Ectodermal cell (in vitro differentiated cells): ENCODE measurements at regions not wholly inside any gene's neighbourhood (a gene's known extent, or its start where the extent isn't known, plus 50 kb on each side); places are given as distances from the start of the nearest gene placed in this dataset.
A peak's percentile ranks its signal among the peaks of the same experiment; 100 is the strongest.
"Not testable (repeated sequence)": the region's sequence is repeated elsewhere in the genome, so short reads cannot be mapped to it uniquely, and the experiment has no call there.

Source experiments
- H3K27ac ChIP-seq: 2 replicates; pipeline ENCODE4 v1.7.0; 2013; ENCODE audit warnings: mild to moderate bottlenecking, low read depth, low read length; ENCODE audit not compliant: insufficient read depth, poor library complexity, severe bottlenecking
- H3K27me3 ChIP-seq: 2 replicates; pipeline ENCODE4 v1.7.0; 2013; ENCODE audit warnings: mild to moderate bottlenecking, low read length; ENCODE audit not compliant: insufficient read depth, control insufficient read depth, poor library complexity, severe bottlenecking
- H3K36me3 ChIP-seq: one replicate; pipeline ENCODE4 v1.7.0; 2013; ENCODE audit warnings: low read length; ENCODE audit not compliant: control insufficient read depth, insufficient read depth
- H3K4me1 ChIP-seq: one replicate; pipeline ENCODE4 v1.7.0; 2013; ENCODE audit warnings: low read length; ENCODE audit not compliant: control insufficient read depth, insufficient read depth
- H3K4me3 ChIP-seq: 2 replicates; pipeline ENCODE4 v1.7.0; 2013; ENCODE audit warnings: low read depth, low read length, control low read depth; ENCODE audit not compliant: insufficient read depth
- H3K9me3 ChIP-seq: 2 replicates; pipeline ENCODE4 v1.7.0; 2013; ENCODE audit warnings: mild to moderate bottlenecking, low read length, moderate library complexity; ENCODE audit not compliant: control insufficient read depth
- WGBS, 2 experiments: methylation state at CpG; one replicate each; pipeline ENCODE4 v1.1.7; 2013; ENCODE audit warnings: missing lambda C conversion rate in 2 of 2; 5-methylcytosine and 5-hydroxymethylcytosine counted together

GRCh38 chr16:85230764-85231383, 118.6 kb upstream of the CIBAR2 start:
- WGBS, 2 experiments = 92 to 94% methylated on average over 6 of the region's 6 CpGs
- H3K9me3 ChIP-seq, H3K27ac ChIP-seq, H3K4me3 ChIP-seq, H3K36me3 ChIP-seq, H3K27me3 ChIP-seq: not testable (repeated sequence)
- H3K4me1 ChIP-seq = peaks cover 34% of the 10 kb centered on the region

DNA sequence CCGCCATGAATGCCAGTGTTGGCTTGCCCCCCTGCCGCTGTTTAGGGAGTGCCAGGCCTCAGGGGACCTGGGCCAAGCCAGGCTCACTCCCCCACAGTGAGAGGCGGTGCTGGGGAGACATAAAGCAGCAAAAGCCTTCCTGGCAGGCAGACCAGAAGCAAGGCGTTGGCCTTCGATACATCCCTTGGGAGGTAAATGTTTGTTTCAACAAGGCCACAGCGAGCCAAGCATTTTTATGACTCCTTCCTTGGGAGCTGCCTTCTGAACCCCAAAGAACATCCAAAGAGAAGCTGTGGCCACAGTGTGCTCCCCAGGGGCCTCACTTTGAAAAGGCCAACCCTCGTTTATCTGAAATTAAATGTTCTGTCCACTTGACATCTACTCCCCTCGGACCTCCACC, 119.7 kb upstream of the CIBAR2 start:
- H3K36me3 ChIP-seq = no peaks in the 10 kb centered on the region
- peaks cover 34% of the 10 kb centered on the region for H3K4me1 ChIP-seq
- no peak overlapping the region for H3K27ac ChIP-seq
- H3K9me3 ChIP-seq = no peaks in the 10 kb centered on the region
- H3K4me3 ChIP-seq = no peak overlapping the region
- H3K27me3 ChIP-seq = peaks cover 8% of the 10 kb centered on the region
- WGBS, 2 experiments = 88 to 91% methylated on average over 7 to 8 of the region's 8 CpGs

DNA sequence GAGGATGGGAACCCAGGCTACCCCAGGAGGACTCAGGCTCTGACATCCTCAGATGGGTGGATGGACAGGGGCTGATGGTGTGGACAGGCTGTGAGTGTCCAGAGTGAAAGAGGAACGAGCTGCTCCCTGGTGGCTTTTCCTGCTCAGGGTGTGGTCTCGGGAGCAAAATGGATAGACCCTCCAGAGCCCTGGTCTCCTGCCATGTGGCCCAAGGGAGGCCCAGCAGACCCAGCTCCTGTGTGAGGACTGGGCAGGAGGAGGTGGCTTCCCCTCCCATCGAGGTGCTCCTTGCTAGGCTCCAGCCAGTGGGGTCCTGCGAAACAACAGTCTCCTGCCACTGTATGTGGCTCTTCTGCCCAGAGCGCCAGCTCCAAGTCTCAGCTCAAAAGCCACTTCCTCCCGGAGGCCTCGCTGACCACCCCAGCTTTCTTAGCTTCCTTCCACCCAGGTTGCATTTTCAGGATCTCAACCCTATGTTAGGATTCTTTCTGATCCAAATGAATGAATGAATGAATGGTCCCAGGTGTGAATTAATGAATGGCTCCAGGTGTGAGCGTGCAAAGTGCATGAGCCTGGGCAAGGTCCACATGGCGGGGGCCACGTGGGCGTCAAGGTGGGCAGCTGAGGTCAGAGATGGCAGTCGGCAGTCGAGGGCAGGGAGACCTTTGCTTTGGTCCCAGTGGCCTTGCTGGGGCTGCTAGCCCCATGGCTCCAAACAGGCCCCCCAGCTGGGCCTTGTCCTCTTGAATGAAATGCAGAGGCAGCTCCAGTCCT, 120.3 kb upstream of the CIBAR2 start:
- H3K4me1 ChIP-seq = peaks cover 28% of the 10 kb centered on the region
- no peaks in the 10 kb centered on the region for H3K9me3 ChIP-seq
- peaks cover 8% of the 10 kb centered on the region for H3K27me3 ChIP-seq
- H3K36me3 ChIP-seq = no peaks in the 10 kb centered on the region
- 92 to 94% methylated on average over 13 of the region's 13 CpGs for WGBS, 2 experiments
- H3K27ac ChIP-seq = no peak overlapping the region
- no peak overlapping the region for H3K4me3 ChIP-seq

- no peaks in the 10 kb centered on the region for H3K9me3 ChIP-seq
- no peak overlapping the region for H3K4me3 ChIP-seq
- peaks cover 9% of the 10 kb centered on the region for H3K27me3 ChIP-seq
- no peaks in the 10 kb centered on the region for H3K36me3 ChIP-seq
- H3K27ac ChIP-seq = no peak overlapping the region
- 92 to 95% methylated on average over 6 of the region's 6 CpGs for WGBS, 2 experiments
- H3K4me1 ChIP-seq = peaks cover 24% of the 10 kb centered on the region
Observed at GRCh38 chr16:85233516-85233915, 121.2 kb upstream of the CIBAR2 start.

DNA sequence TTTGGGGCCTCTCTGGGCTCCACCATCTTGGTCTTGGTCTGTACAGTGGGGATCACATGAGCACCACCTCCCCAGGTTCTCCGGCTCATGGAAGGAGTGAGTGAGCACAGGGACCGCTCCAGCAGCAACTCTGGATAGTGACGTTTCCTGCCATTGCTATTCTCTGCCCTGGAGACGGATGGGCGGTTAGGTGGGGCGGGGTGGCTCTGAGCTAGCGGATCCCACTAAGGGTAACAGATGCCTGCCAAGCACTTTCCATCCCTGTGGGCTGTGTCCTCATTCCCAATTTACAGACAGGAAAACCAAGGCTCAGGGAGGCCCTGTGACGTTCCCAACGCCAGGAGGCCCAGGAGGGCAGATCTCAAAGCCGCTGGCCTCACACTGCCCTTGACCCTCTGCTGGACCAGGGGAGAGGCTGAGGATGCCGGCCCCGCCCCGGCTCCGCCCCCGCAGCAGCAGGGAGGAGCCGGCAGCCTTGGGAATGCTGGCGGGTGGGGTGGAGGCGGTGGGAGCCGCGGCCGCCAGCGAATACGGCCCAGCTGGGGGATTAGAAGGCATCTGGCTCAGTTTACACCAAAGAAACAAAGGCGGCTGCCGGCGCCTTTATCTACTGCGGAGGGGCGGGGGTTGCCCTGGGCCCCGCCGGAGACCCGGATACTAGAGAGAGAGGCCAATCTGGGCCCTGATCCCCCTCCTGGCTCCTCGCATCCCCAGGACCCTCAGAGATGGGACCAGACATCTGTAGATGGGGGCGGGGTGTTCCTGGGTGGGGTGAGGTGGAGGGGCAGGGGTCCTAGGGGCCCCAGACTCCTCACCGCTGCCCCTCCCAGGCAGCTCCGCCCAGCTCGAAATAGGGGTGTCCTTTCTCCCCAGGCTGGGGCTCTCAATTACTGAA, 122.3 kb upstream of the CIBAR2 start:
- WGBS, 2 experiments = 12% methylated on average over 36 of the region's 36 CpGs
- Histone ChIP-seq H3K27ac (peak overlapping the region; percentile 95), H3K27me3 (peaks cover 10% of the 10 kb centered on the region), H3K9me3 (no peaks in the 10 kb centered on the region), H3K36me3 (no peaks in the 10 kb centered on the region), H3K4me1 (peaks cover 24% of the 10 kb centered on the region), H3K4me3 (peak overlapping the region; percentile 47)

- Histone ChIP-seq H3K36me3 (no peaks in the 10 kb centered on the region), H3K4me3 (peak overlapping the region; percentile 47), H3K4me1 (peaks cover 16% of the 10 kb centered on the region), H3K27ac (peak overlapping the region; percentile 95), H3K9me3 (no peaks in the 10 kb centered on the region), H3K27me3 (peaks cover 10% of the 10 kb centered on the region)
- WGBS, 2 experiments = 27 to 28% methylated on average over 20 of the region's 20 CpGs
Observed at GRCh38 chr16:85235991-85236817, 123.9 kb upstream of the CIBAR2 start.

GRCh38 chr16:85236818-85237150, 124.5 kb upstream of the CIBAR2 start:
- H3K36me3 ChIP-seq = no peaks in the 10 kb centered on the region
- H3K27me3 ChIP-seq = peaks cover 8% of the 10 kb centered on the region
- H3K9me3 ChIP-seq = no peaks in the 10 kb centered on the region
- peaks cover 16% of the 10 kb centered on the region for H3K4me1 ChIP-seq
- no peak overlapping the region for H3K27ac ChIP-seq
- WGBS, 2 experiments = 93 to 94% methylated on average over 5 of the region's 5 CpGs
- H3K4me3 ChIP-seq = no peak overlapping the region

DNA sequence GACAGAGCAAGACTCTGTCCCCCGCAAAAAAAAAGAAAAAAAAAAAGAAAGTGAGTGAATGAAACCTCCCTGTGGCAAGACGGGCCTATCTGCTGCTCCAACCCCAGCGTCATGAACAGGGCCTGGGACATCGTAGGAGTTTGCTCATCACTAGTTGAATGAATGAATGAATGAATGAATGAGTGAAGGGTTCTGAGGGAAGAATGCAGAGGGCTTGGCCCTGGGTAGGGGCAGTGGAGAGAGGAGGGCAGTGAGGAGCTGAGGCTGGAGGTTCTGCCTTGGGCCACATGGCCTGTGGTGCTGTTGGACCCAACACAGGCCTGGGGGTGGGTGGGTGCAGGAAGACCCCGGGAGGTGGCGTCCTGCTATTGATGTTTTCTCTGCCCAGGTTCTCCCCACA, 125.5 kb upstream of the CIBAR2 start:
- H3K4me3 ChIP-seq = no peak overlapping the region
- H3K27me3 ChIP-seq = peaks cover 7% of the 10 kb centered on the region
- no peaks in the 10 kb centered on the region for H3K36me3 ChIP-seq
- H3K27ac ChIP-seq = no peak overlapping the region
- no peaks in the 10 kb centered on the region for H3K9me3 ChIP-seq
- 92 to 94% methylated on average over 6 of the region's 6 CpGs for WGBS, 2 experiments
- H3K4me1 ChIP-seq = peaks cover 16% of the 10 kb centered on the region

- Histone ChIP-seq H3K9me3 (no peaks in the 10 kb centered on the region), H3K36me3 (no peaks in the 10 kb centered on the region), H3K27me3 (peaks cover 5% of the 10 kb centered on the region), H3K4me1 (peaks cover 16% of the 10 kb centered on the region), H3K4me3 (no peak overlapping the region), H3K27ac (peak overlapping the region; percentile 36)
- WGBS, 2 experiments = 14 to 19% methylated on average over 17 of the region's 17 CpGs
Observed at GRCh38 chr16:85238233-85238647, 126.0 kb upstream of the CIBAR2 start.
